GM21786 (cell line): ENCODE measurements at regions not wholly inside any gene's neighbourhood (a gene's known extent, or its start where the extent isn't known, plus 50 kb on each side); places are given as distances from the start of the nearest gene placed in this dataset.

Experiments
- ATAC-seq: cut with Tn5 transposase; IDR thresholded peaks from one replicate; pipeline ENCODE4 v1.9.1; 2021; ENCODE audit not compliant: unreplicated experiment

- no peak for ATAC-seq
Observed at GRCh38 chr3:147046916-147047315, 359.4 kb downstream of the ZIC4 start.

- no peak for ATAC-seq
Observed at GRCh38 chr3:147038481-147038880, 367.9 kb downstream of the ZIC4 start.

- no peak for ATAC-seq
Observed at GRCh38 chr3:147034359-147034758, 372.0 kb downstream of the ZIC4 start.

DNA sequence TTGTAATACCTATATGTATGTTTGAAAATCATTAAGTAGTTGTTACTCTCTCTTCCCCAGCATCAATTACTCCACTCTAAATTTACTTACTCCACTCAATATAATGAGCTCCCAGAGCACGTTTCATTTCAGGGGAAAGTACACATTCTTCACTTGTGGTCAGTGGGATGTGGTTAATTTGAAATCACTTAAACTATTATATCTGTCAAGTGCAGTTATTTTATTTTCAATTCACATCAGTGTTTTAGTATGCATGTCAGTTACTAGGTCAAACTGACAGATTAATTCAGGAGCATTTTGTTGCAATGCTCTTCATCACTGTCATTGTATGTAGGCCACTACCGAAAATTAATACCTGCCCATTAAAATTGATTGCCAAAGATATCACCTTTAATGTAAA lies 376.1 kb downstream of the ZIC4 start:
- ATAC-seq = no peak

- no peak for ATAC-seq
Observed at GRCh38 chr3:147015334-147015733, 391.0 kb downstream of the ZIC4 start.

DNA sequence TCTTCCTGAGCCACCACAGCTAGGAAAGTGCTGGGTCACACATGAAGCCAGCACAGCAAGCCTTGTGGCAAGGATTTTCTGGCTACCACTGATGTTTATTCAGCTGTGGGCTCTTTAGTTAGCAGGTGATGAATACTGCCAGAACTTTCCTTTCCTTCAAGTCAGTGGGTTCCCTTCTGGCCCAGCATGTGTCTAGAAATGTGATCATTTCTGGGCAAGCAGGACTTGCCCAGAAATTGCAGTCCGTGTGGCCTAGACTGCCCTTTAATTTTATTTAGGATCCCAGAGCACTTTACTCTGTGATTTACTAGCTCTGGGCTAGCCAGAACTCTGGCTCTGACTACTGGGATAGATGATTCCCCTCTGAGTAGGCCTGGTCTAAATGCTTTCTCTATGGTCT lies 397.5 kb downstream of the ZIC4 start:
- no peak for ATAC-seq

DNA sequence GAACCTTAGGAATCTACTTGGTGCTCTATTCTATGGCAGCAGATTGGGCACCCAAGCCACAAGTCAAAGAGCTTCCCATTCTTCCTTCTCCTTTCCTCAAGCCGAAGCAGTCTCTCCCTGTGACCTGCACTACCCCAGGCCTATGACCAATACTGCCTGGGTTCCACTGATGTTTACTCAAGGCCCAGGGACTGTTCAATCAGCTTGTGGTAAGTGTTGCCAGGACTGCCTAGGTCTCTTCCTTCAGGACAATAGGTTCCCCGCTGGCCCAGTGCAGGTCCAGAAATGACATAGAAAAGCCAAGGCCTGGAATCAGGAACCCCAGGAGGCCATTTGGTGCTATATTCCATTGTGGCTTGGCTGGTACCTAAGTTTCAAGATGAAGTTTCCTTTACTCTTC lies 397.9 kb downstream of the ZIC4 start:
- ATAC-seq = no peak

- ATAC-seq = no peak
Observed at GRCh38 chr3:147007736-147008245, 398.6 kb downstream of the ZIC4 start.

DNA sequence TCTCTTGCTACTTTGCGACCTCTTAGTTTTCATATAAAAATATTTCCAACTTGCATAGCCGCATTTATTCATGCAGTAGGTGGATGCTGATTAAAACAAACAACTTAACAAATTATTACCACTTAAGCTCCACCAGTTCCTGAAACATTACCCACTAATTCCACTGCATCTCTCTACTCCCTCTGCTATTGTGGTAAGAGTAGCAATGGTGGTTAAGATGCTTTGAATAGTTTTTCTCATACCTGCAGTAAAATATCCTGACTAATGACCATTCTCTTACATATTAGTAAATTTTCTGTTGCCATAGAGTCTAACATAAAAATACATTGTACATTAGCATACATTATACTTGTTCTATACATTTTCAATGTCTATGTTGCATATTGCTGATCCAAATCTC lies 397.6 kb upstream of the PLSCR5 start:
- ATAC-seq = no peak

- no peak for ATAC-seq
Observed at GRCh38 chr3:147000274-147000673, 395.1 kb upstream of the PLSCR5 start.

DNA sequence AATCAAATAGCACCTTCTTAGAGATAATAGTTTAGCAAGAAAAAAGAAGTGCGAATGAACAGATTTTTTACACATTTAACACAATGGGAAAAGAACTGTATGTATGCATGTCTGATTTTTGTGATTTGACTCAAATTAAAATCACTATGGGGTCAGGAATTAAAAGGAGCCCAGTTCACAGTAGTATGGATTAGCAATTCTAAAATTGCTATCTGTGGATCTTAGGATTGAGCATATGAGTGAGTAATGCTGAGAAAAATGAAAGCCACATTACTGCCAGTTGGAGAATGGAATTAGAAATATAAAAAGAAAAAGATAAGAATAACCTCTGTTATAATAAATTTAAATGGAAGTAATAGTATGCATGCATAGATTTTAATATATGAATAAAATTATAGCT lies 386.8 kb upstream of the PLSCR5 start:
- ATAC-seq = no peak

DNA sequence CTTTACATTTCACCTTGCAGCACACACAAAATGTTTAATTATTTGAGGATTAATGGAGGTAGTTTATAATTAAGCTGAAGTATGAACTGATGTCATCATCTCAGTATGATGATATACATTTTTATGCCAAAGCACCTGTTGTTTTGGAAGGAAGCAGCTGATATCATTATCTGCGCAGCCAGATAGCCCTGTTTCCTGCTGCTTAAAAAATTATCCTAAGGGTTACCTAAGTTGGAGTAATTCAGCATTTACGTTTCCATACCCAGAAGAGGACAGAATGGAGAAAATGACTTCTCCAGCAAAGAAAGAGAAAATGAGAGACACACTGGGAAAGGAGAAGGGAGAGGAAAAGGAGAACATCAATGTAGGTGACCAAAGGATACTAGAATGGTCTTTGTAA lies 370.3 kb upstream of the PLSCR5 start:
- ATAC-seq = no peak

DNA sequence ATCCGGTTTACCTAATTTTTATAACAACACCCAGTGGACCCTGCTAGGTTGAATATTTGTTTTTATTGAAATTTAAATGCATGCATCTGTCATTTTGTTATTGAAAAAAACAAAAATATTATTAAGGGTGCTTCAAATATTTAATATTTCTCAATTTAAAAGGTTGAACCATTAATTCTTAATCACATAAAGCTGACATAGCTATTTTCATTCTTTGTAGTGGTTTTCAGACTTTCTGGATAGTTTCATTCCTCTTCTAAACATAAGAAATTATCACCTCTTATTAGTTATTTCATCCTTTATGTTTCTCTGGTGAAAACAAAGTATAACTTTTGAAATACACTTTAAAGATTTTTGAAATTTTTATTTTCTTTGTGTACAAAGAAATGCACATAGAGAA lies 369.9 kb upstream of the PLSCR5 start:
- no peak for ATAC-seq

DNA sequence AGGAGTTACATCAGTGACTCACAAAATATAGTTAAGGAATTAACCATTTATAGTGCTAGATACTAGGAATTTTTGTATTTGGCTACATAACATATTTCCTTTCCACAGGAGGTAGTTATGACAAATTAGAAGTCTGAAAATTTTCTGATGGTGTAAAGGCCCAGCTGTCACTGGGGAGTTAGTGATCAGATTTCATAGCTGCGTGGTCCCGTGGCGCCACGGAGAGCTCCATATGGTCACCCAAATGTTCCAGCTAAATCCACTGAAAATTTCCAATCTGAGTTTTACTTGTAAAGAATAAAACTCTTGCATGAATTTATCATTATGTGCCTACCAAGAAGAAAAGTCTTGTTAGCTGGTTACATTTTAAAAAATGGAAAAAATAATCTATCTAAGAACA lies 368.9 kb upstream of the PLSCR5 start:
- no peak for ATAC-seq

GRCh38 chr3:146972726-146973125 lies 367.6 kb upstream of the PLSCR5 start:
- ATAC-seq = no peak

DNA sequence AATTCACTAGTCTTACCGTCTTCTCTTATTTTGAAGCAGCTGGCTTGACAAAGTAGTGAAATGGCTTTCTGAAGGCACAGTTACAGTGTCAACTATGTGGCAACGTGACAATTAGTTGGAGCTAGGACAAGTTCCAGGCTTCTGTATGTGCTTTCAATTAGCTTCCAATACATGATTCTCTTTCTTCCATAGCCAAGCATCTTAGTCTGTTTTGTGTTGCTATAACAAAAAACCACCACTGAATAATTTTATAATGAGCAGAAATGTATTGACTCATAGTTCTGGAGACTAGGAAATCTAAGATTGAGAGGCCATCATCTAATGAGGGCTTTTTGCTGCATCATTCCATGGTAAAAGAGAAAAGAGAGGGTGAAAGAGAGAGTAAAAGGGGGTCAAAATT lies 365.1 kb upstream of the PLSCR5 start:
- ATAC-seq = no peak

GRCh38 chr3:146969356-146969755 lies 364.2 kb upstream of the PLSCR5 start:
- no peak for ATAC-seq

- ATAC-seq = no peak
Observed at GRCh38 chr3:146968204-146968651, 363.1 kb upstream of the PLSCR5 start.

- no peak for ATAC-seq
Observed at GRCh38 chr3:146967783-146968182, 362.6 kb upstream of the PLSCR5 start.

DNA sequence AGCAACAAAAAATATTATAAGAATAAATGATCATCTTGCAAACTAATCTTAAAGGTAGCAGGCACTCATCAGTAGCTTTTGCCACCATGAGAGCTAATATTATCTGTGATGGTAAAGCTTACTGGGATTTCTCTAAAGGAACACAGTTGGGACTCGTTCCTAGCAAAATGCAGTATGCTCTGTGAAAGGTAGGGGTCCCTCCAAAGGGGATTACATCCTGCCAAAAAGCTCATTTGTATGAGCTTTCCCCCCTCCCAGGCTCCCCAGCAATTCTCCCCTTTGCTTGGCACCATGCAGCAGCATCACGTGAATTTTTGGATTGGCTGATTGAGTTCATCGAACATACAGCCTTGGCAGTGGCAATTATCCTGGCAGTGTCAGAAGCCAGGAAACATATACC lies 361.0 kb upstream of the PLSCR5 start:
- no peak for ATAC-seq

DNA sequence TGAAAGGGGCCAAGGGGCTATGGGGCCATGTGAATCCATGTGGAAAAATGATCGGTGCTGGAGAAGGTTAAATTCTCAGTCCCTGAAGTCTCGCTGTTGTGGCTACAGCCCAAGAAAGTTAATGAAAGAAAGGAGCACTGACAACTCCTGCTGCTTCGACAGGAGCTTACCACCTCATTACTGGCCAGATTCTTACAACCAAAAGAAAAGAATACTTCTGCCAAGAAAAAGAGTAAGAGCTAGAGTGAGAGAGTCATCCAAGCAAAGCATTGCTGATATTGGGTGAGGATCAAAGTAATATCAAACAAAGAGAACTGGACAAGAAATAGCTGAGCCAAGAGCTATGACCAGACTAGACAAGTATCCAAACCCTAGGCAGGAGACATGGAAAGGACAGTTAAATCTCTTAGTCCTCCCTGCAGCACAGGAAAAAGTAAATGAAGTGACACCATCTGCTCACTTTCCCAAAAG lies 348.4 kb upstream of the PLSCR5 start:
- ATAC-seq = no peak

DNA sequence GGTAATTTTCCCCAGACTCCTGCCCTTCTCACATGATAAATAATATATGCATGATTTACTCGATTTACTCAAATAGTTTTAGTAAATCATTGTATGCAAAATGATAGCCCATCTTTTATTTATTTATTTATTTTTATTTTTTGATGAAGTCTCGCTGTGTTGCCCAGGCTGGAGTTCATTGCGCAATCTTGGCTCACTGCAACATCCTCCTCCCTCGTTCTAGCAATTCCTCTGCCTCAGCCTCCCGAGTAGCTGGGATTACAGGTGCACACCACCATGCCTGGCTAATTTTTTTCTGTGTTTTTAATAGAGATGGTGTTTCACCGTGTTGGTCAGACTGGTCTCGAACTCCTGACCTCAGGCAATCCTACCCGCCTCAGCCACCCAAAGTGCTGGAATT lies 343.8 kb upstream of the PLSCR5 start:
- no peak for ATAC-seq

DNA sequence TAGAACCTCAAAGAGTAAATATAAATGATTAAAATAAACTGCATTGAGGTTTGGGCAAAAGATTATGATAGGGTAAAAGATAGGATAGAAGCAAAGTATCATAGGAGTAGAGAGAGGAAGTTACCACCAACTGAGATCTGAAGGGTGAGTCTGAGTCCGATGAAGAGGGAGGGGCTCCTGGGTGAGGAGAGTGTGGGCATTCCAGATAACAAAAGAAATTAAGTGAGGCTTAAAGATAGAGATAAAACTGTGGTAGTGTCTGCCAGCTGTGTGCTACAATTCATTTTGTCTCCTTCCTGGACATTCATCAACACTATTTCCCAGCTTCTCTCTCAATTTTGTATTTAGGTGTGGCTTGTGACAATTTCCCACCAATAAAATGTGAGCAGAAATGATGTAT lies 343.0 kb upstream of the PLSCR5 start:
- ATAC-seq = no peak

DNA sequence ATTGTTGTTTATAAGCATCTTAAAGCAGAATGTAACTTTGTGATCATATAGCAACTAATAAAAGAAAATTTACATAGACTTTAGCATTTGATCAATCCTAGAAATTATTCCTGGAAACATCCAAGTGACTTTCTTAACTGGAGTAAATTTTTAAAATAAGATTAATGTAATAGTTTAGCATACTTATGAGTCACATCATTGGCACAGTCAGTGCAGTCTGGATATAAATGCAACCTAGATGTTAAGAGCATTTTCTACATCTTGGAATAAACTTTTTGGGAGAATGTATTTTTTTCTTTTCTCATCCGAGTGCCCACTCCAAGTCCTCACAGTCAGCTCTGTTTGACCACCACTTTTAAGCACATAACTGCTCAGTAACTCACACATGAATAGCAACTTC lies 324.6 kb upstream of the PLSCR5 start:
- ATAC-seq = no peak
